HEK293 (cell line): ENCODE measurements at regions not wholly inside any gene's neighbourhood (a gene's known extent, or its start where the extent isn't known, plus 50 kb on each side); places are given as distances from the start of the nearest gene placed in this dataset.
A peak's percentile ranks its signal among the peaks of the same experiment; 100 is the strongest.
"Not testable (repeated sequence)": the region's sequence is repeated elsewhere in the genome, so short reads cannot be mapped to it uniquely, and the experiment has no call there.

Experiments used
- CTCF ChIA-PET: fragments of 350-600 bp; formaldehyde crosslinking; extraction: SDS; loops from one replicate; lab custom pipeline; 2021; ENCODE audit warnings: antibody characterized with exemption; lab: Yijun Ruan, JAX
- POLR2A ChIA-PET: fragments of 300-600 bp; formaldehyde crosslinking; extraction: SDS; loops from one replicate; lab custom pipeline; 2020; ENCODE audit warnings: antibody characterized with exemption, inconsistent platforms; lab: Yijun Ruan, JAX
- H3K27ac ChIP-seq: fragments of 200-500 bp; sonication (Bioruptor generic); 2 replicates; pipeline ENCODE4 v1.5.1; 2014; ENCODE audit warnings: low read depth, low read length, control low read depth, inconsistent platforms; ENCODE audit errors: extremely low read depth
- H3K36me3 ChIP-seq, 2 experiments: fragments of 200-500 bp in 1 of 2; sonication (Bioruptor generic) in 1 of 2; 1 replicate in 1 of 2; 2 replicates in 1 of 2; pipeline ENCODE4 v1.5.1; 2014 to 2017; ENCODE audit warnings: inconsistent platforms in 2 of 2, low read length in 2 of 2; ENCODE audit not compliant: control insufficient read depth in 2 of 2, insufficient read depth in 1 of 2
- H3K4me1 ChIP-seq: fragments of 200-500 bp; sonication (Bioruptor generic); 2 replicates; pipeline ENCODE4 v1.5.1; 2014; ENCODE audit warnings: mild to moderate bottlenecking, low read length, inconsistent platforms; ENCODE audit not compliant: control insufficient read depth, insufficient read depth
- H3K4me3 ChIP-seq: 2 replicates; pipeline ENCODE4 v1.5.1; 2011; ENCODE audit warnings: low read depth, mild to moderate bottlenecking, control low read depth, low read length, moderate library complexity
- H3K9me3 ChIP-seq: fragments of 200-500 bp; sonication (Bioruptor generic); 2 replicates; pipeline ENCODE4 v1.5.1; 2014; ENCODE audit warnings: low read depth, low read length, inconsistent platforms; ENCODE audit not compliant: control insufficient read depth, insufficient read depth
- GLIS1 ChIP-seq: fragments of 450-650 bp; formaldehyde crosslinking; IDR thresholded peaks from 2 replicates; pipeline ENCODE4 v1.5.1; 2016; ENCODE audit warnings: missing biosample characterization, missing genetic modification characterization
- KLF1 ChIP-seq: fragments of 450-650 bp; formaldehyde crosslinking; IDR thresholded peaks from 2 replicates; pipeline ENCODE4 v1.5.1; 2016; ENCODE audit warnings: missing biosample characterization, missing genetic modification characterization
- SP2 ChIP-seq: fragments of 450-650 bp; formaldehyde crosslinking; IDR thresholded peaks from 2 replicates; pipeline ENCODE4 v1.5.1; 2016; ENCODE audit warnings: missing biosample characterization, missing genetic modification characterization
- ZBTB17 ChIP-seq: fragments of 450-650 bp; formaldehyde crosslinking; IDR thresholded peaks from 2 replicates; pipeline ENCODE4 v1.5.1; 2016; ENCODE audit warnings: missing biosample characterization, missing genetic modification characterization
- ZFP69B ChIP-seq: fragments of 450-650 bp; formaldehyde crosslinking; IDR thresholded peaks from 2 replicates; pipeline ENCODE4 v1.5.1; 2016; ENCODE audit warnings: missing biosample characterization, missing genetic modification characterization
- ZNF157 ChIP-seq: fragments of 450-650 bp; formaldehyde crosslinking; IDR thresholded peaks from 2 replicates; pipeline ENCODE4 v1.5.1; 2016; ENCODE audit warnings: missing biosample characterization, missing genetic modification characterization
- ZNF280D ChIP-seq: fragments of 450-650 bp; formaldehyde crosslinking; IDR thresholded peaks from 2 replicates; pipeline ENCODE4 v1.5.1; 2016; ENCODE audit warnings: missing biosample characterization, missing genetic modification characterization
- ZNF341 ChIP-seq: fragments of 450-650 bp; formaldehyde crosslinking; IDR thresholded peaks from 2 replicates; pipeline ENCODE4; 2016; ENCODE audit warnings: low read depth, missing biosample characterization, missing genetic modification characterization
- ZNF350 ChIP-seq: fragments of 450-650 bp; formaldehyde crosslinking; IDR thresholded peaks from 2 replicates; pipeline ENCODE4 v1.5.0; 2017; ENCODE audit warnings: missing biosample characterization, mild to moderate bottlenecking, missing genetic modification characterization
- ZNF48 ChIP-seq: fragments of 450-650 bp; formaldehyde crosslinking; IDR thresholded peaks from 2 replicates; pipeline ENCODE4 v1.5.1; 2016; ENCODE audit warnings: missing biosample characterization, missing genetic modification characterization
- ZNF692 ChIP-seq: fragments of 450-650 bp; formaldehyde crosslinking; IDR thresholded peaks from 2 replicates; pipeline ENCODE4 v1.5.1; 2016; ENCODE audit warnings: missing biosample characterization, missing genetic modification characterization
- ZSCAN30 ChIP-seq: fragments of 450-650 bp; IDR thresholded peaks from 2 replicates; pipeline ENCODE4 v1.5.1; 2018; ENCODE audit warnings: missing biosample characterization, mild to moderate bottlenecking, missing genetic modification characterization, moderate library complexity

GRCh38 chr12:115295886-115296285, 611.9 kb upstream of the TBX3 start:
- H3K4me1 ChIP-seq: no peaks in the 10 kb centered on the region
- ChIA-PET POLR2A (no interaction called here), CTCF (no interaction called here)
- no peak for TF ChIP-seq ZSCAN30
- TF ChIP-seq ZNF48 (tag by site-specific recombination): no peak
- H3K9me3 ChIP-seq: no peaks in the 10 kb centered on the region
- H3K4me3 ChIP-seq: no peak overlapping the region
- H3K27ac ChIP-seq: no peak overlapping the region
- no peaks in the 10 kb centered on the region for H3K36me3 ChIP-seq

GRCh38 chr12:115294453-115295133, 610.6 kb upstream of the TBX3 start:
- TF ChIP-seq ZNF350 (tag by site-specific recombination) (no peak), SP2 (no peak), ZBTB17 (no peak), ZNF341 (tag by site-specific recombination) (no peak), ZNF157 (tag by site-specific recombination) (no peak)
- H3K4me1 ChIP-seq: no peaks in the 10 kb centered on the region
- ChIA-PET POLR2A (no interaction called here), CTCF (interaction anchor here (0.7 kb wide), 2 partner anchors 29 to 98 kb away, joined by 3 to 5 read pairs; no protein-coding TSS in a partner anchor)
- no peak overlapping the region for H3K27ac ChIP-seq
- no peaks in the 10 kb centered on the region for H3K9me3 ChIP-seq
- H3K36me3 ChIP-seq: no peaks in the 10 kb centered on the region
- no peak overlapping the region for H3K4me3 ChIP-seq

GRCh38 chr12:115285429-115285828, 601.5 kb upstream of the TBX3 start:
- CTCF ChIA-PET, H3K4me3 ChIP-seq, H3K9me3 ChIP-seq, H3K27ac ChIP-seq, H3K4me1 ChIP-seq, H3K36me3 ChIP-seq, POLR2A ChIA-PET: not testable (repeated sequence)
- 0 out of 2 replicates have a peak, but pooled peaks have one; percentile 12 for TF ChIP-seq KLF1 (tag by site-specific recombination)
- TF ChIP-seq GLIS1: peak; percentile 27; the same call in 1 of the 2 replicates
- TF ChIP-seq ZNF692 (tag by site-specific recombination): peak; percentile 76
- TF ChIP-seq ZFP69B: peak; percentile 91

- no peak overlapping the region for H3K27ac ChIP-seq
- H3K4me1 ChIP-seq: no peaks in the 10 kb centered on the region
- CTCF ChIA-PET: interaction anchor here (1.4 kb wide), 1 partner anchor 11 kb away, joined by 4 read pairs; no protein-coding TSS in a partner anchor
- H3K36me3 ChIP-seq: no peaks in the 10 kb centered on the region
- TF ChIP-seq ZNF280D: no peak
- POLR2A ChIA-PET: no interaction called here
- H3K9me3 ChIP-seq: no peaks in the 10 kb centered on the region
- H3K4me3 ChIP-seq: no peak overlapping the region
Observed at GRCh38 chr12:115273456-115273855, 589.5 kb upstream of the TBX3 start.
